ENCODE measurements at regions not wholly inside any gene's neighbourhood (a gene's known extent, or its start where the extent isn't known, plus 50 kb on each side); places are given as distances from the start of the nearest gene placed in this dataset.

GRCh38 chr2:193774166-193774565 is 1579.4 kb upstream of the TMEFF2 start:
- DNase-seq (ENCODE audit: low read depth), result no peak
- no peak for TF ChIP-seq CTCF (IDR thresholded peaks at IDR 0.05; ENCODE audit: insufficient read depth, low read length)
- H3K4me3 ChIP-seq (ENCODE audit: low read depth, low read length), result no peak overlapping the region

- no peak overlapping the region for H3K4me3 ChIP-seq (ENCODE audit: low read depth, low read length)
- no peak for DNase-seq (ENCODE audit: low read depth)
- no peak for TF ChIP-seq CTCF (IDR thresholded peaks at IDR 0.05; ENCODE audit: insufficient read depth, low read length)
These were observed 1556.6 kb upstream of the TMEFF2 start for GRCh38 chr2:193751299-193751698.

GRCh38 chr2:193749485-193749884 is 1554.8 kb upstream of the TMEFF2 start:
- DNase-seq (ENCODE audit: low read depth), result no peak
- no peak for TF ChIP-seq CTCF (IDR thresholded peaks at IDR 0.05; ENCODE audit: insufficient read depth, low read length)
- no peak overlapping the region for H3K4me3 ChIP-seq (ENCODE audit: low read depth, low read length)

- TF ChIP-seq CTCF (IDR thresholded peaks at IDR 0.05; ENCODE audit: insufficient read depth, low read length), result no peak
- H3K4me3 ChIP-seq (ENCODE audit: low read depth, low read length), result no peak overlapping the region
- DNase-seq (ENCODE audit: low read depth), result no peak
These were observed 1548.4 kb upstream of the TMEFF2 start for GRCh38 chr2:193743089-193743488.

- H3K4me3 ChIP-seq (ENCODE audit: low read depth, low read length), result no peak overlapping the region
- DNase-seq (ENCODE audit: low read depth), result no peak
- no peak for TF ChIP-seq CTCF (IDR thresholded peaks at IDR 0.05; ENCODE audit: insufficient read depth, low read length)
These were observed 1544.2 kb upstream of the TMEFF2 start for GRCh38 chr2:193738892-193739291.

- H3K4me3 ChIP-seq (ENCODE audit: low read depth, low read length), result no peak overlapping the region
- TF ChIP-seq CTCF (IDR thresholded peaks at IDR 0.05; ENCODE audit: insufficient read depth, low read length), result no peak
- DNase-seq (ENCODE audit: low read depth), result no peak
These were observed 1518.2 kb upstream of the TMEFF2 start for GRCh38 chr2:193712912-193713311.

- no peak for DNase-seq (ENCODE audit: low read depth)
- no peak for TF ChIP-seq CTCF (IDR thresholded peaks at IDR 0.05; ENCODE audit: insufficient read depth, low read length)
- no peak overlapping the region for H3K4me3 ChIP-seq (ENCODE audit: low read depth, low read length)
These were observed 1508.7 kb upstream of the TMEFF2 start for GRCh38 chr2:193703411-193703810.

All from fibroblast of the aortic adventitia (primary cell).